GM12892 (cell line): ENCODE measurements at regions not wholly inside any gene's neighbourhood (a gene's known extent, or its start where the extent isn't known, plus 50 kb on each side); places are given as distances from the start of the nearest gene placed in this dataset.

Experiments
- POLR2A ChIP-seq: IDR thresholded peaks from 2 replicates; pipeline ENCODE4 v1.6.1; 2011; ENCODE audit warnings: low read depth, low read length, control low read depth
- POLR2AphosphoS5 ChIP-seq: IDR thresholded peaks from 2 replicates; pipeline ENCODE4 v1.6.1; 2011; ENCODE audit warnings: low read depth, low read length, control low read depth
- TAF1 ChIP-seq: IDR thresholded peaks from 2 replicates; pipeline ENCODE4 v1.6.1; 2011; ENCODE audit warnings: low read depth, mild to moderate bottlenecking, control low read depth, low read length, borderline replicate concordance

GRCh38 chr1:98110674-98111073 lies 189.8 kb upstream of the DPYD start:
- no peak for TF ChIP-seq TAF1
- TF ChIP-seq POLR2AphosphoS5 = no peak
- TF ChIP-seq POLR2A = no peak
